SU-DHL-6 (cell line): ENCODE measurements at regions not wholly inside any gene's neighbourhood (a gene's known extent, or its start where the extent isn't known, plus 50 kb on each side); places are given as distances from the start of the nearest gene placed in this dataset.

ENCODE experiments used
- EZH2phosphoT487 ChIP-seq: fragments of 200-600 bp; sonication (generic), shearing (Covaris generic); conservative IDR thresholded peaks from 2 replicates; pipeline ENCODE4 v1.6.1; 2018; ENCODE audit warnings: mild to moderate bottlenecking, antibody characterized with exemption, low read length, moderate library complexity, mixed read lengths
- TF ChIP-seq, protein P1 (sequence below): fragments of 200-600 bp; sonication (generic); IDR thresholded peaks from one replicate; pipeline ENCODE4 v1.5.1; 2017; ENCODE audit warnings: antibody characterized with exemption, mild to moderate bottlenecking, low read length, moderate library complexity; ENCODE audit not compliant: insufficient read depth, poor library complexity, severe bottlenecking

DNA sequence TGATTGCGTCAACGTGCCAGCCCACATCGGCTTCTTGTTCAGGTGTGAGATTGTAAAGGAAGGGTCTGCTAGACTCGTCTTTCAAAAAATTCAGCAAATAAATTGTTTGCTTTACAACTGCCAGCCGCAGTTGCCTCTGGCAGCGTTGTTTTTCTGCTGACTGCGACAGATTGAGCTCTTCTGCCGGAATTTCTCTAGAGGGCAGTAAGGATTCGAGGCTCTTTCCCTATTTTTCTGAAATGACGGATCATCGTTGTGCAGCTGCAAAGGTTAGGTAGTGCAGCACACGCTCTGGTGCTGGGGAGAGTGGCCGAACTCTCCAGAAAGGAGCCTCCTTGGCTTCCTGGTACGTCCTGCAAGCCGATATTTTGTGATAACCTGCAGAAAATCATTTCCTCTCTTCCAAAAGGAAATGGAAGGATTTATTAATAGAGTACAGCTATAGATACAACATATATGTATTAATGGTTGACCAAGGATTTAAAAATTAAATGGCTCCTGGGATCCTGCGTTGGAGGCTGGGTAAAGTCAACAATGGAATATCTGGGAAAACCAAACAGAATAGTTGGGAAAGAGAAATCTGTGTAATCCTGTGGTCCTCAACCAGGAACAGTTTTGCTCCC, 121.9 kb upstream of the ZFP64 start:
- TF ChIP-seq, protein P1, sequence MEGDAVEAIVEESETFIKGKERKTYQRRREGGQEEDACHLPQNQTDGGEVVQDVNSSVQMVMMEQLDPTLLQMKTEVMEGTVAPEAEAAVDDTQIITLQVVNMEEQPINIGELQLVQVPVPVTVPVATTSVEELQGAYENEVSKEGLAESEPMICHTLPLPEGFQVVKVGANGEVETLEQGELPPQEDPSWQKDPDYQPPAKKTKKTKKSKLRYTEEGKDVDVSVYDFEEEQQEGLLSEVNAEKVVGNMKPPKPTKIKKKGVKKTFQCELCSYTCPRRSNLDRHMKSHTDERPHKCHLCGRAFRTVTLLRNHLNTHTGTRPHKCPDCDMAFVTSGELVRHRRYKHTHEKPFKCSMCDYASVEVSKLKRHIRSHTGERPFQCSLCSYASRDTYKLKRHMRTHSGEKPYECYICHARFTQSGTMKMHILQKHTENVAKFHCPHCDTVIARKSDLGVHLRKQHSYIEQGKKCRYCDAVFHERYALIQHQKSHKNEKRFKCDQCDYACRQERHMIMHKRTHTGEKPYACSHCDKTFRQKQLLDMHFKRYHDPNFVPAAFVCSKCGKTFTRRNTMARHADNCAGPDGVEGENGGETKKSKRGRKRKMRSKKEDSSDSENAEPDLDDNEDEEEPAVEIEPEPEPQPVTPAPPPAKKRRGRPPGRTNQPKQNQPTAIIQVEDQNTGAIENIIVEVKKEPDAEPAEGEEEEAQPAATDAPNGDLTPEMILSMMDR = no peak
- no peak for TF ChIP-seq EZH2phosphoT487
